ENCODE measurements at regions not wholly inside any gene's neighbourhood (a gene's known extent, or its start where the extent isn't known, plus 50 kb on each side); places are given as distances from the start of the nearest gene placed in this dataset.

- CTCF ChIA-PET = interaction anchor here (1.2 kb wide), 1 partner anchor 355 kb away, joined by 3 read pairs; no protein-coding TSS in a partner anchor
- POLR2A ChIA-PET = no interaction called here
- Histone ChIP-seq H3K36me3 (replicated peaks in 1 of 2; ENCODE audit: control insufficient read depth in 1 of 2, insufficient read depth in 2 of 2, low read length in 1 of 2) (no peaks in the 10 kb centered on the region), H2AFZ (ENCODE audit: low read depth) (no peak overlapping the region), H3K9ac (no peak overlapping the region), H3K27me3 (ENCODE audit: insufficient read depth) (no peaks in the 10 kb centered on the region), H3K4me2 (no peak overlapping the region), H3K9me2 (no peaks in the 10 kb centered on the region), H3F3A (replicated peaks; ENCODE audit: insufficient read depth) (no peaks in the 10 kb centered on the region), H3K4me1 (ENCODE audit: control insufficient read depth in 1 of 2, insufficient read depth in 2 of 2, low read depth in 1 of 2, low read length in 1 of 2) (no peaks in the 10 kb centered on the region; a peak in 1 of 4 replicates), H3K79me2 (ENCODE audit: insufficient read depth) (no peaks in the 10 kb centered on the region), H3K9me3 (no peaks in the 10 kb centered on the region), H3K27ac (ENCODE audit: low read depth in 2 of 2, low read length in 1 of 2) (no peak overlapping the region), H4K20me1 (ENCODE audit: insufficient read depth) (no peaks in the 10 kb centered on the region), H3K4me3 (ENCODE audit: low read depth in 2 of 2, low read length in 1 of 2) (no peak overlapping the region)
- WGBS (ENCODE audit: low lambda C conversion rate) = 49% methylated on average over 9 of the region's 18 CpGs
- no peak for DNase-seq
- TF ChIP-seq CTCF (IDR thresholded peaks at IDR 0.05) = no peak
- TF ChIP-seq MEF2A (IDR thresholded peaks at IDR 0.05; ENCODE audit: borderline replicate concordance, low read depth) = no peak
- TF ChIP-seq FOXJ3 (CRISPR knock-in tag; IDR thresholded peaks at IDR 0.05) = no peak
- TF ChIP-seq USF1 (IDR thresholded peaks at IDR 0.05; ENCODE audit: borderline replicate concordance, low read depth) = no peak
- TF ChIP-seq EP300 (IDR thresholded peaks at IDR 0.05; ENCODE audit: borderline replicate concordance in 1 of 2, low read depth in 1 of 2, low read length in 1 of 2) = no peak
- TF ChIP-seq, protein P1, sequence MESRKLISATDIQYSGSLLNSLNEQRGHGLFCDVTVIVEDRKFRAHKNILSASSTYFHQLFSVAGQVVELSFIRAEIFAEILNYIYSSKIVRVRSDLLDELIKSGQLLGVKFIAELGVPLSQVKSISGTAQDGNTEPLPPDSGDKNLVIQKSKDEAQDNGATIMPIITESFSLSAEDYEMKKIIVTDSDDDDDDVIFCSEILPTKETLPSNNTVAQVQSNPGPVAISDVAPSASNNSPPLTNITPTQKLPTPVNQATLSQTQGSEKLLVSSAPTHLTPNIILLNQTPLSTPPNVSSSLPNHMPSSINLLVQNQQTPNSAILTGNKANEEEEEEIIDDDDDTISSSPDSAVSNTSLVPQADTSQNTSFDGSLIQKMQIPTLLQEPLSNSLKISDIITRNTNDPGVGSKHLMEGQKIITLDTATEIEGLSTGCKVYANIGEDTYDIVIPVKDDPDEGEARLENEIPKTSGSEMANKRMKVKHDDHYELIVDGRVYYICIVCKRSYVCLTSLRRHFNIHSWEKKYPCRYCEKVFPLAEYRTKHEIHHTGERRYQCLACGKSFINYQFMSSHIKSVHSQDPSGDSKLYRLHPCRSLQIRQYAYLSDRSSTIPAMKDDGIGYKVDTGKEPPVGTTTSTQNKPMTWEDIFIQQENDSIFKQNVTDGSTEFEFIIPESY (IDR thresholded peaks at IDR 0.05; ENCODE audit: borderline replicate concordance, low read depth) = no peak
- TF ChIP-seq RXRA (IDR thresholded peaks at IDR 0.05; ENCODE audit: borderline replicate concordance, low read depth) = no peak
- no peak for TF ChIP-seq PBX3 (IDR thresholded peaks at IDR 0.05)
Measured at GRCh38 chr6:170186941-170187668, 103.8 kb downstream of the DLL1 start.

All from SK-N-SH (cell line).